PFSK-1 (cell line): ENCODE measurements at regions not wholly inside any gene's neighbourhood (a gene's known extent, or its start where the extent isn't known, plus 50 kb on each side); places are given as distances from the start of the nearest gene placed in this dataset.

Experiments
- FOXP2 ChIP-seq: optimal IDR thresholded peaks from 2 replicates; pipeline ENCODE3; 2011; ENCODE audit warnings: borderline replicate concordance, control low read depth, inconsistent platforms; ENCODE audit not compliant: insufficient read depth; ENCODE audit errors: extremely low read length, extremely low read depth
- POLR2AphosphoS5 ChIP-seq: IDR thresholded peaks from 2 replicates; pipeline ENCODE4 v1.6.1; 2012; ENCODE audit warnings: low read depth, mild to moderate bottlenecking, control low read depth, low read length, moderate library complexity
- REST ChIP-seq, 2 experiments: IDR thresholded peaks; 2 replicates each; pipeline versions ENCODE4 v1.6.1 to v1.8.0; 2011 to 2012; ENCODE audit warnings: low read depth in 2 of 2, low read length in 2 of 2, control low read depth in 1 of 2, inconsistent platforms in 1 of 2, mild to moderate bottlenecking in 1 of 2, moderate library complexity in 1 of 2; ENCODE audit not compliant: insufficient read depth in 1 of 2
- SIN3A ChIP-seq: IDR thresholded peaks from 2 replicates; pipeline ENCODE4 v1.6.1; 2012; ENCODE audit warnings: mild to moderate bottlenecking, low read length, moderate library complexity, borderline replicate concordance; ENCODE audit not compliant: insufficient read depth
- TAF1 ChIP-seq: IDR thresholded peaks from 2 replicates; pipeline ENCODE4 v1.6.1; 2012; ENCODE audit warnings: low read length, control low read depth, borderline replicate concordance; ENCODE audit not compliant: insufficient read depth

GRCh38 chr12:30213166-30213565 lies 429.4 kb upstream of the TMTC1 start:
- TF ChIP-seq REST (IDR thresholded peaks at IDR 0.05; ENCODE audit: insufficient read depth in 1 of 2, low read depth in 2 of 2, low read length in 2 of 2) = no peak
- no peak for TF ChIP-seq SIN3A
- no peak for TF ChIP-seq POLR2AphosphoS5
- no peak for TF ChIP-seq TAF1
- TF ChIP-seq FOXP2 = no peak

GRCh38 chr12:30211743-30212142 lies 428.0 kb upstream of the TMTC1 start:
- TF ChIP-seq FOXP2 (no peak), POLR2AphosphoS5 (no peak), REST (IDR thresholded peaks at IDR 0.05; ENCODE audit: insufficient read depth in 1 of 2, low read depth in 2 of 2, low read length in 2 of 2) (no peak), SIN3A (no peak), TAF1 (no peak)

GRCh38 chr12:30203981-30204380 lies 420.2 kb upstream of the TMTC1 start:
- TF ChIP-seq FOXP2 (no peak), POLR2AphosphoS5 (no peak), REST (IDR thresholded peaks at IDR 0.05; ENCODE audit: insufficient read depth in 1 of 2, low read depth in 2 of 2, low read length in 2 of 2) (no peak), SIN3A (no peak), TAF1 (no peak)

- TF ChIP-seq REST (IDR thresholded peaks at IDR 0.05; ENCODE audit: insufficient read depth in 1 of 2, low read depth in 2 of 2, low read length in 2 of 2) (no peak), TAF1 (no peak), POLR2AphosphoS5 (no peak), SIN3A (no peak), FOXP2 (no peak)
These were observed 418.9 kb upstream of the TMTC1 start for GRCh38 chr12:30202521-30203254.
